HEK293 (cell line): ENCODE measurements at regions not wholly inside any gene's neighbourhood (a gene's known extent, or its start where the extent isn't known, plus 50 kb on each side); places are given as distances from the start of the nearest gene placed in this dataset.

Experiments used
- CTCF ChIA-PET: fragments of 350-600 bp; formaldehyde crosslinking; extraction: SDS; loops from one replicate; lab custom pipeline; 2021; ENCODE audit warnings: antibody characterized with exemption; lab: Yijun Ruan, JAX
- POLR2A ChIA-PET: fragments of 300-600 bp; formaldehyde crosslinking; extraction: SDS; loops from one replicate; lab custom pipeline; 2020; ENCODE audit warnings: antibody characterized with exemption, inconsistent platforms; lab: Yijun Ruan, JAX
- H3K27ac ChIP-seq: fragments of 200-500 bp; sonication (Bioruptor generic); 2 replicates; pipeline ENCODE4 v1.5.1; 2014; ENCODE audit warnings: low read depth, low read length, control low read depth, inconsistent platforms; ENCODE audit errors: extremely low read depth
- H3K36me3 ChIP-seq, 2 experiments: fragments of 200-500 bp in 1 of 2; sonication (Bioruptor generic) in 1 of 2; 1 replicate in 1 of 2; 2 replicates in 1 of 2; pipeline ENCODE4 v1.5.1; 2014 to 2017; ENCODE audit warnings: inconsistent platforms in 2 of 2, low read length in 2 of 2; ENCODE audit not compliant: control insufficient read depth in 2 of 2, insufficient read depth in 1 of 2
- H3K4me1 ChIP-seq: fragments of 200-500 bp; sonication (Bioruptor generic); 2 replicates; pipeline ENCODE4 v1.5.1; 2014; ENCODE audit warnings: mild to moderate bottlenecking, low read length, inconsistent platforms; ENCODE audit not compliant: control insufficient read depth, insufficient read depth
- H3K4me3 ChIP-seq: 2 replicates; pipeline ENCODE4 v1.5.1; 2011; ENCODE audit warnings: low read depth, mild to moderate bottlenecking, control low read depth, low read length, moderate library complexity
- H3K9me3 ChIP-seq: fragments of 200-500 bp; sonication (Bioruptor generic); 2 replicates; pipeline ENCODE4 v1.5.1; 2014; ENCODE audit warnings: low read depth, low read length, inconsistent platforms; ENCODE audit not compliant: control insufficient read depth, insufficient read depth
- HOXA7 ChIP-seq: sonication (generic); formaldehyde crosslinking; IDR thresholded peaks from 2 replicates; pipeline ENCODE4 v1.8.1; 2022; ENCODE audit warnings: missing genetic modification reagents, borderline replicate concordance
- SCRT2 ChIP-seq: fragments of 450-650 bp; formaldehyde crosslinking; IDR thresholded peaks from 2 replicates; pipeline ENCODE4 v1.5.1; 2016; ENCODE audit warnings: missing biosample characterization, missing genetic modification characterization
- ZNF121 ChIP-seq: fragments of 450-650 bp; formaldehyde crosslinking; IDR thresholded peaks from 2 replicates; pipeline ENCODE4 v1.5.1; 2016; ENCODE audit warnings: missing biosample characterization, missing genetic modification characterization
- ZNF148 ChIP-seq: fragments of 450-650 bp; formaldehyde crosslinking; IDR thresholded peaks from 2 replicates; pipeline ENCODE4 v1.5.0; 2017; ENCODE audit warnings: missing biosample characterization, missing genetic modification characterization, borderline replicate concordance
- ZNF184 ChIP-seq: fragments of 450-650 bp; IDR thresholded peaks from 2 replicates; pipeline ENCODE4 v1.5.1; 2018; ENCODE audit warnings: missing biosample characterization, mild to moderate bottlenecking, missing genetic modification characterization
- ZNF221 ChIP-seq: fragments of 450-650 bp; formaldehyde crosslinking; IDR thresholded peaks from 2 replicates; pipeline ENCODE4 v1.5.1; 2017; ENCODE audit warnings: missing biosample characterization, missing genetic modification characterization, borderline replicate concordance
- ZNF26 ChIP-seq: fragments of 450-650 bp; formaldehyde crosslinking; IDR thresholded peaks from 2 replicates; pipeline ENCODE4 v1.5.1; 2016; ENCODE audit warnings: missing biosample characterization, missing genetic modification characterization
- ZNF266 ChIP-seq: fragments of 450-650 bp; formaldehyde crosslinking; IDR thresholded peaks from 2 replicates; pipeline ENCODE4 v1.5.1; 2016; ENCODE audit warnings: missing biosample characterization, missing genetic modification characterization, low read depth
- ZNF324 ChIP-seq: fragments of 450-650 bp; formaldehyde crosslinking; IDR thresholded peaks from 2 replicates; pipeline ENCODE4 v1.5.1; 2016; ENCODE audit warnings: missing biosample characterization, missing genetic modification characterization
- ZNF629 ChIP-seq: fragments of 450-650 bp; formaldehyde crosslinking; IDR thresholded peaks from 2 replicates; pipeline ENCODE4 v1.5.1; 2017; ENCODE audit warnings: missing biosample characterization, missing genetic modification characterization
- ZNF707 ChIP-seq: fragments of 450-650 bp; formaldehyde crosslinking; IDR thresholded peaks from 2 replicates; pipeline ENCODE4 v1.5.1; 2016; ENCODE audit warnings: missing biosample characterization, missing genetic modification characterization
- ZNF768 ChIP-seq: fragments of 450-650 bp; formaldehyde crosslinking; IDR thresholded peaks from 2 replicates; pipeline ENCODE4 v1.5.1; 2018; ENCODE audit warnings: missing biosample characterization, mild to moderate bottlenecking, missing genetic modification characterization
- ZNF830 ChIP-seq: fragments of 450-650 bp; IDR thresholded peaks from 2 replicates; pipeline ENCODE4 v1.5.0; 2018; ENCODE audit warnings: missing biosample characterization, missing genetic modification characterization, low read depth, mild to moderate bottlenecking, moderate library complexity
- ZSCAN30 ChIP-seq: fragments of 450-650 bp; IDR thresholded peaks from 2 replicates; pipeline ENCODE4 v1.5.1; 2018; ENCODE audit warnings: missing biosample characterization, mild to moderate bottlenecking, missing genetic modification characterization, moderate library complexity
- TF ChIP-seq, protein P1 (sequence below): fragments of 450-650 bp; formaldehyde crosslinking; IDR thresholded peaks from 2 replicates; pipeline ENCODE4 v1.5.1; 2016; ENCODE audit warnings: missing biosample characterization, missing genetic modification characterization, low read depth

DNA sequence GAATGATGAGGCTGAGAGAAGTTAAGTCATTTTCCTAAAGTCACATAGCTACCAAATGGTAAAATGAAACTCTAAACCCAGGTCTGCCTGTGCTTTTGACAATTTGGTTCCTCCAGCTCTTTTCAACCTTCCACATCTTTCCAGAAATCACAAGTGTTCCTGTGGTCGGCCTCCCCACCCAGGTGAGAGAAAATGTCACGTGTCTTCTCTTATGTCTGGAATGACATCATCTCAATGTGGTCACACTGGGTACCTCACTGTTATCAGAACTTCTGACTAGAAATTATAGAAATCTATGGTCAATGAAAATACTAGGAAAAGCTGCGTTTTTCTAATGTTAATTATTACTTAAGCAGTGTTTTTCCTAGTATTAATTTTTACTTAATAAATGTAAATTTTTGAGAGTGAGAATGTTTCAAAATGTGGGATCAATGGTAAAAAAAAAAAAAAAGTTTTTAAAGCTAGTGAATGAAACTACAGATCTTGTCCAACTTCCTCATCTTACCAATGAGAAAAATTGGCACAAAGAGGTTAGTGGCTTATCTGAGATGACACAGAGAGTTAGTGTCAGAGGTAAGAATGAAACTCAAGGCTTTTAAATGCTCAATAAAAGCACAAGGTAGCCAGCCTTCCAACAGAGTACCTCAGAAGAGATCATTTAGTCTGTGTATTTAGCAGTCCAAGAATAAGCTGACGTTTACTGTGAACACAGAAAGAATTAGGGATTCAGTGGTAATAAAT is 228.7 kb upstream of the NR4A3 start:
- no peaks in the 10 kb centered on the region for H3K36me3 ChIP-seq
- no peaks in the 10 kb centered on the region for H3K4me1 ChIP-seq
- H3K9me3 ChIP-seq: no peaks in the 10 kb centered on the region
- H3K4me3 ChIP-seq: no peak overlapping the region
- POLR2A ChIA-PET: interaction anchor here (0.6 kb wide), 1 partner anchor 69 kb away, joined by 3 read pairs; no protein-coding TSS in a partner anchor
- CTCF ChIA-PET: no interaction called here
- no peak overlapping the region for H3K27ac ChIP-seq
- TF ChIP-seq ZNF629 (tag by site-specific recombination) (peak; percentile 53), ZSCAN30 (tag by site-specific recombination) (no peak), ZNF184 (tag by site-specific recombination) (no peak), ZNF266 (no peak)
- TF ChIP-seq, protein P1, sequence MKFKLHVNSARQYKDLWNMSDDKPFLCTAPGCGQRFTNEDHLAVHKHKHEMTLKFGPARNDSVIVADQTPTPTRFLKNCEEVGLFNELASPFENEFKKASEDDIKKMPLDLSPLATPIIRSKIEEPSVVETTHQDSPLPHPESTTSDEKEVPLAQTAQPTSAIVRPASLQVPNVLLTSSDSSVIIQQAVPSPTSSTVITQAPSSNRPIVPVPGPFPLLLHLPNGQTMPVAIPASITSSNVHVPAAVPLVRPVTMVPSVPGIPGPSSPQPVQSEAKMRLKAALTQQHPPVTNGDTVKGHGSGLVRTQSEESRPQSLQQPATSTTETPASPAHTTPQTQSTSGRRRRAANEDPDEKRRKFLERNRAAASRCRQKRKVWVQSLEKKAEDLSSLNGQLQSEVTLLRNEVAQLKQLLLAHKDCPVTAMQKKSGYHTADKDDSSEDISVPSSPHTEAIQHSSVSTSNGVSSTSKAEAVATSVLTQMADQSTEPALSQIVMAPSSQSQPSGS: 0 out of 2 replicates have a peak, but pooled peaks have one; percentile 18

GRCh38 chr9:99593610-99594009 is 228.1 kb upstream of the NR4A3 start:
- POLR2A ChIA-PET: interaction anchor here (0.6 kb wide), 1 partner anchor 70 kb away, joined by 3 read pairs; no protein-coding TSS in a partner anchor
- Histone ChIP-seq H3K4me1 (no peaks in the 10 kb centered on the region), H3K27ac (no peak overlapping the region), H3K4me3 (no peak overlapping the region), H3K9me3 (no peaks in the 10 kb centered on the region), H3K36me3 (no peaks in the 10 kb centered on the region)
- CTCF ChIA-PET: no interaction called here
- TF ChIP-seq ZNF830 (tag by site-specific recombination) (no peak), HOXA7 (CRISPR knock-in tag) (no peak), ZNF221 (tag by site-specific recombination) (no peak), ZNF768 (tag by site-specific recombination) (no peak), ZNF148 (no peak)

- POLR2A ChIA-PET: no interaction called here
- no peak for TF ChIP-seq ZNF324 (tag by site-specific recombination)
- TF ChIP-seq ZNF26: no peak
- peak; percentile 43; the same call in 1 of the 2 replicates for TF ChIP-seq SCRT2
- no peak for TF ChIP-seq ZNF121 (tag by site-specific recombination)
- TF ChIP-seq ZNF707 (tag by site-specific recombination): no peak
- no peaks in the 10 kb centered on the region for H3K36me3 ChIP-seq
- H3K27ac ChIP-seq: no peak overlapping the region
- CTCF ChIA-PET: interaction anchor here (1.0 kb wide), 1 partner anchor 431 kb away, joined by 3 read pairs; no protein-coding TSS in a partner anchor
- H3K9me3 ChIP-seq: no peaks in the 10 kb centered on the region
- no peaks in the 10 kb centered on the region for H3K4me1 ChIP-seq
- no peak overlapping the region for H3K4me3 ChIP-seq
These were observed 227.5 kb upstream of the NR4A3 start for GRCh38 chr9:99594056-99594780.
